NCI-H82 treated with DMSO at 0.1 percent for 48 hours (cell line): ENCODE measurements at regions not wholly inside any gene's neighbourhood (a gene's known extent, or its start where the extent isn't known, plus 50 kb on each side); places are given as distances from the start of the nearest gene placed in this dataset.

ENCODE experiments used
- DNase-seq: peaks from one replicate; lab custom pipeline; 2025; ENCODE audit not compliant: unreplicated experiment; lab: John Stamatoyannopoulos, UW

GRCh38 chr15:39110336-39110735, 470.5 kb upstream of the THBS1 start:
- no peak for DNase-seq

- no peak for DNase-seq
Measured at GRCh38 chr15:39110746-39111145, 470.1 kb upstream of the THBS1 start.

- no peak for DNase-seq
Measured at GRCh38 chr15:39113741-39114140, 467.1 kb upstream of the THBS1 start.

- DNase-seq: no peak
Measured at GRCh38 chr15:39114690-39115378, 466.0 kb upstream of the THBS1 start.

GRCh38 chr15:39115379-39116057, 465.4 kb upstream of the THBS1 start:
- no peak for DNase-seq

GRCh38 chr15:39118510-39118909, 462.4 kb upstream of the THBS1 start:
- no peak for DNase-seq

- no peak for DNase-seq
Measured at GRCh38 chr15:39124155-39124552, 456.7 kb upstream of the THBS1 start.

GRCh38 chr15:39124553-39125171, 456.2 kb upstream of the THBS1 start:
- DNase-seq: no peak

GRCh38 chr15:39125226-39125625, 455.7 kb upstream of the THBS1 start:
- no peak for DNase-seq

GRCh38 chr15:39125904-39126303, 455.0 kb upstream of the THBS1 start:
- DNase-seq: peak; percentile 32

- DNase-seq: no peak
Measured at GRCh38 chr15:39127151-39127790, 453.6 kb upstream of the THBS1 start.

- DNase-seq: no peak
Measured at GRCh38 chr15:39127925-39128617, 452.8 kb upstream of the THBS1 start.

- no peak for DNase-seq
Measured at GRCh38 chr15:39128746-39129145, 452.1 kb upstream of the THBS1 start.

- no peak for DNase-seq
Measured at GRCh38 chr15:39130556-39131379, 450.1 kb upstream of the THBS1 start.

GRCh38 chr15:39131609-39132008, 449.3 kb upstream of the THBS1 start:
- DNase-seq: no peak

- DNase-seq: no peak
Measured at GRCh38 chr15:39132070-39132469, 448.8 kb upstream of the THBS1 start.

- DNase-seq: no peak
Measured at GRCh38 chr15:39132954-39133600, 447.8 kb upstream of the THBS1 start.

GRCh38 chr15:39134282-39134681, 446.6 kb upstream of the THBS1 start:
- no peak for DNase-seq

- DNase-seq: no peak
Measured at GRCh38 chr15:39135989-39136388, 444.9 kb upstream of the THBS1 start.
